GM12891 (cell line): ENCODE measurements at regions not wholly inside any gene's neighbourhood (a gene's known extent, or its start where the extent isn't known, plus 50 kb on each side); places are given as distances from the start of the nearest gene placed in this dataset.

ENCODE experiments used
- POLR2A ChIP-seq: IDR thresholded peaks from 2 replicates; pipeline ENCODE4 v1.6.1; 2011; ENCODE audit warnings: low read depth, low read length, control low read depth
- POLR2AphosphoS5 ChIP-seq: IDR thresholded peaks from 2 replicates; pipeline ENCODE4 v1.6.1; 2011; ENCODE audit warnings: low read depth, low read length, control low read depth

DNA sequence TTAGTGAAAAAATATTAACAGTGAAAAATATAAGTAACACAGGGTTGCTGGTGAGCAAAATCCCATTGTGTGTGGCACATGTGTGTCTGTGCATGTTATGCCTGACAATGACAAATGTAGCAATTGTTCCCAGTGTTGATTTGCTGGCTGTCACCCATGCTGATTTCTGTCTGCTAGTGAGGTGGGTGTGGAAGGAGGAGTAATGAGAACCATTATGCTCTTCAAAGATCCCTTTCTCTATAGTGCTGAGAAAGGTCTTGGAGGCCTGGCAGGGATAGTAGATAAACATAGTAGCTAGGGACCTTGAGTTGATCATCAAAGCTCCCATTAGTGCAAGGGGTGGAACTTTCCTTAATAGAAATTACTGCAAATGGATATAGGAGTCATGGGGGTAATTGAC lies 152.5 kb upstream of the CLINT1 start:
- TF ChIP-seq POLR2AphosphoS5 = no peak
- TF ChIP-seq POLR2A = no peak
